ENCODE measurements at regions not wholly inside any gene's neighbourhood (a gene's known extent, or its start where the extent isn't known, plus 50 kb on each side); places are given as distances from the start of the nearest gene placed in this dataset.

- no peak for DNase-seq
- Histone ChIP-seq H3K36me3 (no peaks in the 10 kb centered on the region), H3K4me1 (no peaks in the 10 kb centered on the region), H3K9me3 (no peaks in the 10 kb centered on the region), H3K27me3 (no peaks in the 10 kb centered on the region), H3K27ac (no peak overlapping the region), H3K4me3 (no peak overlapping the region)
- TF ChIP-seq CTCF (IDR thresholded peaks at IDR 0.05) (no peak), POLR2A (IDR thresholded peaks at IDR 0.05) (no peak)
Measured at GRCh38 chr3:82000350-82000749, 238.9 kb upstream of the GBE1 start.

- no peak overlapping the region for H3K4me3 ChIP-seq
- no peak for DNase-seq
- H3K27ac ChIP-seq: no peak overlapping the region
- H3K9me3 ChIP-seq: no peaks in the 10 kb centered on the region
- H3K4me1 ChIP-seq: no peaks in the 10 kb centered on the region
- H3K27me3 ChIP-seq: no peaks in the 10 kb centered on the region
- no peaks in the 10 kb centered on the region for H3K36me3 ChIP-seq
- TF ChIP-seq POLR2A (IDR thresholded peaks at IDR 0.05) (no peak), CTCF (IDR thresholded peaks at IDR 0.05) (no peak)
Measured at GRCh38 chr3:81998907-81999306, 237.5 kb upstream of the GBE1 start.

- Histone ChIP-seq H3K27me3 (no peaks in the 10 kb centered on the region), H3K36me3 (no peaks in the 10 kb centered on the region), H3K4me1 (no peaks in the 10 kb centered on the region), H3K4me3 (no peak overlapping the region), H3K27ac (no peak overlapping the region), H3K9me3 (no peaks in the 10 kb centered on the region)
- TF ChIP-seq CTCF (IDR thresholded peaks at IDR 0.05): no peak
- no peak for DNase-seq
Measured at GRCh38 chr3:81998139-81998755, 236.8 kb upstream of the GBE1 start.

- no peaks in the 10 kb centered on the region for H3K36me3 ChIP-seq
- no peak overlapping the region for H3K27ac ChIP-seq
- DNase-seq: no peak
- no peak for TF ChIP-seq POLR2A (IDR thresholded peaks at IDR 0.05)
- TF ChIP-seq CTCF (IDR thresholded peaks at IDR 0.05): no peak
- no peaks in the 10 kb centered on the region for H3K9me3 ChIP-seq
- no peaks in the 10 kb centered on the region for H3K4me1 ChIP-seq
- H3K4me3 ChIP-seq: no peak overlapping the region
- H3K27me3 ChIP-seq: no peaks in the 10 kb centered on the region
Measured at GRCh38 chr3:81997390-81997789, 235.9 kb upstream of the GBE1 start.

- no peaks in the 10 kb centered on the region for H3K4me1 ChIP-seq
- H3K4me3 ChIP-seq: no peak overlapping the region
- no peaks in the 10 kb centered on the region for H3K9me3 ChIP-seq
- TF ChIP-seq CTCF (IDR thresholded peaks at IDR 0.05) (no peak), POLR2A (IDR thresholded peaks at IDR 0.05) (no peak)
- no peak for DNase-seq
- no peaks in the 10 kb centered on the region for H3K27me3 ChIP-seq
- H3K27ac ChIP-seq: no peak overlapping the region
- no peaks in the 10 kb centered on the region for H3K36me3 ChIP-seq
Measured at GRCh38 chr3:81995329-81995728, 233.9 kb upstream of the GBE1 start.

- DNase-seq: no peak
- no peak overlapping the region for H3K4me3 ChIP-seq
- no peak overlapping the region for H3K27ac ChIP-seq
- TF ChIP-seq CTCF (IDR thresholded peaks at IDR 0.05) (no peak), POLR2A (IDR thresholded peaks at IDR 0.05) (no peak)
- no peaks in the 10 kb centered on the region for H3K9me3 ChIP-seq
- no peaks in the 10 kb centered on the region for H3K36me3 ChIP-seq
- H3K27me3 ChIP-seq: no peaks in the 10 kb centered on the region
- no peaks in the 10 kb centered on the region for H3K4me1 ChIP-seq
Measured at GRCh38 chr3:81989758-81990157, 228.3 kb upstream of the GBE1 start.

Measured in Peyer's patch (tissue), 4 donors.